Daoy (cell line): ENCODE measurements at regions not wholly inside any gene's neighbourhood (a gene's known extent, or its start where the extent isn't known, plus 50 kb on each side); places are given as distances from the start of the nearest gene placed in this dataset.
A peak's percentile ranks its signal among the peaks of the same experiment; 100 is the strongest.

Experiments
- DNase-seq: peaks from one replicate; pipeline ENCODE4 v3.0.0-alpha.2; 2015; ENCODE audit warnings: low read depth

GRCh38 chr1:30329802-30330557 lies 393.4 kb downstream of the MATN1 start:
- no peak for DNase-seq

- no peak for DNase-seq
Measured at GRCh38 chr1:30329263-30329753, 394.1 kb downstream of the MATN1 start.

- no peak for DNase-seq
Measured at GRCh38 chr1:30328401-30329262, 394.8 kb downstream of the MATN1 start.

- no peak for DNase-seq
Measured at GRCh38 chr1:30328100-30328370, 395.4 kb downstream of the MATN1 start.

GRCh38 chr1:30327370-30328099 lies 395.9 kb downstream of the MATN1 start:
- DNase-seq, result no peak

GRCh38 chr1:30325999-30326398 lies 397.4 kb downstream of the MATN1 start:
- no peak for DNase-seq

- DNase-seq, result no peak
Measured at GRCh38 chr1:30325085-30325935, 398.1 kb downstream of the MATN1 start.

GRCh38 chr1:30324251-30325084 lies 398.9 kb downstream of the MATN1 start:
- no peak for DNase-seq

GRCh38 chr1:30323841-30324240 lies 399.5 kb downstream of the MATN1 start:
- peak; percentile 43 for DNase-seq

GRCh38 chr1:30323352-30323751 lies 400.0 kb downstream of the MATN1 start:
- no peak for DNase-seq

- no peak for DNase-seq
Measured at GRCh38 chr1:30322859-30323257, 400.5 kb downstream of the MATN1 start.

- DNase-seq, result no peak
Measured at GRCh38 chr1:30321996-30322858, 401.2 kb downstream of the MATN1 start.

GRCh38 chr1:30321246-30321910 lies 402.0 kb downstream of the MATN1 start:
- DNase-seq, result no peak

GRCh38 chr1:30320581-30320890 lies 402.8 kb downstream of the MATN1 start:
- DNase-seq, result no peak

- DNase-seq, result no peak
Measured at GRCh38 chr1:30319765-30320580, 403.4 kb downstream of the MATN1 start.

GRCh38 chr1:30318864-30319718 lies 404.3 kb downstream of the MATN1 start:
- no peak for DNase-seq

GRCh38 chr1:30318413-30318812 lies 405.0 kb downstream of the MATN1 start:
- DNase-seq, result no peak
